Cardiac muscle cell (in vitro differentiated cells and primary cell): ENCODE measurements at regions not wholly inside any gene's neighbourhood (a gene's known extent, or its start where the extent isn't known, plus 50 kb on each side); places are given as distances from the start of the nearest gene placed in this dataset.

Experiments
- DNase-seq, 2 donors: peaks; one replicate each; pipeline versions ENCODE4 v3.0.0 to v3.0.0-alpha.2; 2010 to 2017; ENCODE audit warnings: low read depth in 1 of 2, low spot score in 1 of 2
- H3K27ac ChIP-seq: fragments of 200-600 bp; sonication (generic); 2 replicates; pipeline ENCODE4 v1.5.1; 2016
- H3K27me3 ChIP-seq: fragments of 200-600 bp; sonication (generic); 2 replicates; pipeline ENCODE4 v1.6.0; 2016; ENCODE audit warnings: control low read depth
- H3K36me3 ChIP-seq: fragments of 200-600 bp; sonication (generic); 2 replicates; pipeline ENCODE4 v1.5.1; 2016; ENCODE audit warnings: control low read depth
- H3K4me1 ChIP-seq: fragments of 200-600 bp; sonication (generic); 2 replicates; pipeline ENCODE4 v1.8.1; 2017; ENCODE audit warnings: low read depth, mild to moderate bottlenecking, mixed run types
- H3K4me3 ChIP-seq: fragments of 200-600 bp; sonication (generic); 2 replicates; pipeline ENCODE4 v1.5.1; 2016; ENCODE audit warnings: mild to moderate bottlenecking
- H3K9me3 ChIP-seq: fragments of 200-600 bp; sonication (generic); 2 replicates; pipeline ENCODE4 v1.5.1; 2017; ENCODE audit warnings: low read depth, mild to moderate bottlenecking, control low read depth
- CTCF ChIP-seq: IDR thresholded peaks from 2 replicates; pipeline ENCODE4 v1.5.1; 2012; ENCODE audit warnings: low read depth, mild to moderate bottlenecking, low read length

- no peaks in the 10 kb centered on the region for H3K27me3 ChIP-seq
- no peaks in the 10 kb centered on the region for H3K36me3 ChIP-seq
- TF ChIP-seq CTCF, result no peak
- H3K9me3 ChIP-seq, result no peaks in the 10 kb centered on the region
- no peak overlapping the region for H3K4me3 ChIP-seq
- H3K4me1 ChIP-seq, result peaks cover 22% of the 10 kb centered on the region
- H3K27ac ChIP-seq, result no peak overlapping the region
- no peak for DNase-seq
Observed at GRCh38 chr15:31239409-31239808, 87.2 kb upstream of the KLF13 start.

- H3K27ac ChIP-seq, result no peak overlapping the region
- TF ChIP-seq CTCF, result no peak
- no peak for DNase-seq
- no peaks in the 10 kb centered on the region for H3K9me3 ChIP-seq
- peaks cover 3% of the 10 kb centered on the region for H3K27me3 ChIP-seq
- no peaks in the 10 kb centered on the region for H3K36me3 ChIP-seq
- H3K4me3 ChIP-seq, result no peak overlapping the region
- H3K4me1 ChIP-seq, result peaks cover 4% of the 10 kb centered on the region
Observed at GRCh38 chr15:31241888-31242522, 84.6 kb upstream of the KLF13 start.

DNA sequence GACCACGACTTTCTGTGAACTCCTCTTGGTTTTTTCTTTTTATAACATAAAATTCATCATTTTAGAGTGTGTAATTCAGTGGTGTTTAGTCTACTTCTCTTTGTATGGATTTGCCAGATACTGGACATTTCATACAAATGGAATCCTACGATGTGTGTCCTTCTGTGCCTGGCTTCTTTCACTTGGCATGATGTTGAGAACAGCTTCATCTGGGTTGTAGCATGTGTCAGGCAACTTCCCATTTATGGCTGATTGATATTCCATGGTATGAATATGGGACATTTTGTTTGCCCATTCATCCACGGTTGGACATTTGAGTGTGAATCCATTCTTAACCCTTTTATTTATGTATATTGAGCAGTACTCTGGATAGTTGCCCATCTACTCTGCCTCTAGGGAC, 82.7 kb upstream of the KLF13 start:
- Histone ChIP-seq H3K27ac (no peak overlapping the region), H3K9me3 (no peaks in the 10 kb centered on the region), H3K27me3 (peaks cover 8% of the 10 kb centered on the region), H3K4me1 (peaks cover 2% of the 10 kb centered on the region), H3K36me3 (no peaks in the 10 kb centered on the region), H3K4me3 (no peak overlapping the region)
- no peak for TF ChIP-seq CTCF
- DNase-seq, result no peak

GRCh38 chr15:31245135-31245689, 81.4 kb upstream of the KLF13 start:
- no peak for DNase-seq
- TF ChIP-seq CTCF, result no peak

GRCh38 chr15:31245756-31246155, 80.9 kb upstream of the KLF13 start:
- H3K4me3 ChIP-seq, result no peak overlapping the region
- H3K9me3 ChIP-seq, result no peaks in the 10 kb centered on the region
- peak in 1 of 2 donors; percentile 24 for DNase-seq
- H3K27ac ChIP-seq, result no peak overlapping the region
- no peaks in the 10 kb centered on the region for H3K4me1 ChIP-seq
- TF ChIP-seq CTCF, result no peak
- peaks cover 8% of the 10 kb centered on the region for H3K27me3 ChIP-seq
- H3K36me3 ChIP-seq, result no peaks in the 10 kb centered on the region

More at GRCh38 chr15:31245135-31245689, 81.4 kb upstream of the KLF13 start:
- no peaks in the 10 kb centered on the region for H3K4me1 ChIP-seq
- no peaks in the 10 kb centered on the region for H3K9me3 ChIP-seq
- no peak overlapping the region for H3K4me3 ChIP-seq
- peaks cover 8% of the 10 kb centered on the region for H3K27me3 ChIP-seq
- no peaks in the 10 kb centered on the region for H3K36me3 ChIP-seq
- no peak overlapping the region for H3K27ac ChIP-seq
